ENCODE measurements at regions not wholly inside any gene's neighbourhood (a gene's known extent, or its start where the extent isn't known, plus 50 kb on each side); places are given as distances from the start of the nearest gene placed in this dataset.

- Histone ChIP-seq H3K4me1 (ENCODE audit: control insufficient read depth in 2 of 2, insufficient read depth in 2 of 2, low read length in 2 of 2) (no peaks in the 10 kb centered on the region), H3K9ac (ENCODE audit: low read length) (no peak overlapping the region), H3K36me3 (replicated peaks in 1 of 2; ENCODE audit: control extremely low read depth in 1 of 2, control insufficient read depth in 1 of 2, extremely low read depth in 1 of 2, insufficient read depth in 2 of 2, low read length in 1 of 2) (no peaks in the 10 kb centered on the region), H3K4me3 (ENCODE audit: control extremely low read depth in 1 of 5, extremely low read depth in 1 of 5, insufficient read depth in 1 of 5, low read depth in 2 of 5, low read length in 4 of 5) (no peak overlapping the region), H3K9me3 (ENCODE audit: control extremely low read depth in 1 of 3, control insufficient read depth in 2 of 3, insufficient read depth in 1 of 3, low read length in 2 of 3) (no peaks in the 10 kb centered on the region), H3K27ac (ENCODE audit: low read length in 2 of 2) (no peak overlapping the region), H2AFZ (ENCODE audit: insufficient read depth, low read depth, low read length, poor library complexity, severe bottlenecking) (no peak overlapping the region), H3K79me2 (ENCODE audit: control insufficient read depth, insufficient read depth, low read length) (no peaks in the 10 kb centered on the region), H3K27me3 (replicated peaks in 1 of 4; ENCODE audit: control extremely low read depth in 1 of 4, control insufficient read depth in 3 of 4, insufficient read depth in 4 of 4, low read length in 3 of 4) (no peaks in the 10 kb centered on the region), H4K20me1 (ENCODE audit: control insufficient read depth, insufficient read depth, low read length, poor library complexity, severe bottlenecking) (no peaks in the 10 kb centered on the region), H3K4me2 (replicated peaks; ENCODE audit: low read depth, low read length, poor library complexity, severe bottlenecking) (no peak overlapping the region)
- no peak for ATAC-seq (ENCODE audit: low read depth)
- intact Hi-C loops (cut with micrococcal nuclease) = no loop called here
- POLR2A ChIA-PET = no interaction called here
- CTCF ChIA-PET = no interaction called here
- Mint-ChIP-seq H3K27me3 (no peaks in the 10 kb centered on the region), H3K4me3 (no peak overlapping the region), H3K27ac (no peak overlapping the region), H3K9me3 (ENCODE audit: insufficient read depth) (no peaks in the 10 kb centered on the region), H3K4me1 (no peaks in the 10 kb centered on the region)
- DNase-seq = no peak
- TF ChIP-seq CTCF (IDR thresholded peaks at IDR 0.05) (no peak), EZH2 (IDR thresholded peaks at IDR 0.05; ENCODE audit: borderline replicate concordance, insufficient read depth, low read depth, low read length, poor library complexity, severe bottlenecking) (no peak)
- WGBS (ENCODE audit: insufficient coverage) = no CpG with 5 or more reads among the region's 2 CpGs
Measured at GRCh38 chr14:53470351-53471043, 317.4 kb upstream of the DDHD1 start.

- Histone ChIP-seq H3K27me3 (replicated peaks in 1 of 4; ENCODE audit: control extremely low read depth in 1 of 4, control insufficient read depth in 3 of 4, insufficient read depth in 4 of 4, low read length in 3 of 4) (no peaks in the 10 kb centered on the region), H4K20me1 (ENCODE audit: control insufficient read depth, insufficient read depth, low read length, poor library complexity, severe bottlenecking) (no peaks in the 10 kb centered on the region), H3K27ac (ENCODE audit: low read length in 2 of 2) (no peak overlapping the region), H3K4me1 (ENCODE audit: control insufficient read depth in 2 of 2, insufficient read depth in 2 of 2, low read length in 2 of 2) (no peaks in the 10 kb centered on the region), H3K79me2 (ENCODE audit: control insufficient read depth, insufficient read depth, low read length) (no peaks in the 10 kb centered on the region), H3K9ac (ENCODE audit: low read length) (no peak overlapping the region), H3K9me3 (ENCODE audit: control extremely low read depth in 1 of 3, control insufficient read depth in 2 of 3, insufficient read depth in 1 of 3, low read length in 2 of 3) (no peaks in the 10 kb centered on the region), H3K4me3 (ENCODE audit: control extremely low read depth in 1 of 5, extremely low read depth in 1 of 5, insufficient read depth in 1 of 5, low read depth in 2 of 5, low read length in 4 of 5) (no peak overlapping the region), H3K4me2 (replicated peaks; ENCODE audit: low read depth, low read length, poor library complexity, severe bottlenecking) (no peak overlapping the region), H2AFZ (ENCODE audit: insufficient read depth, low read depth, low read length, poor library complexity, severe bottlenecking) (no peak overlapping the region), H3K36me3 (replicated peaks in 1 of 2; ENCODE audit: control extremely low read depth in 1 of 2, control insufficient read depth in 1 of 2, extremely low read depth in 1 of 2, insufficient read depth in 2 of 2, low read length in 1 of 2) (no peaks in the 10 kb centered on the region)
- no peaks in the 10 kb centered on the region for H3K4me1 Mint-ChIP-seq
- CTCF ChIA-PET = no interaction called here
- DNase-seq = no peak
- no peak overlapping the region for H3K27ac Mint-ChIP-seq
- ATAC-seq (ENCODE audit: low read depth) = no peak
- no peaks in the 10 kb centered on the region for H3K9me3 Mint-ChIP-seq (ENCODE audit: insufficient read depth)
- POLR2A ChIA-PET = no interaction called here
- WGBS (ENCODE audit: insufficient coverage) = 100% methylated on average over 1 of the region's 3 CpGs
- H3K4me3 Mint-ChIP-seq = no peak overlapping the region
- no peaks in the 10 kb centered on the region for H3K27me3 Mint-ChIP-seq
- no peak for TF ChIP-seq CTCF (IDR thresholded peaks at IDR 0.05)
- TF ChIP-seq EZH2 (IDR thresholded peaks at IDR 0.05; ENCODE audit: borderline replicate concordance, insufficient read depth, low read depth, low read length, poor library complexity, severe bottlenecking) = no peak
- intact Hi-C loops (cut with micrococcal nuclease) = no loop called here
Measured at GRCh38 chr14:53468876-53469275, 315.8 kb upstream of the DDHD1 start.

Data from B cell (primary cell).